ENCODE measurements at regions not wholly inside any gene's neighbourhood (a gene's known extent, or its start where the extent isn't known, plus 50 kb on each side); places are given as distances from the start of the nearest gene placed in this dataset.

GRCh38 chr1:38690790-38691449 lies 168.7 kb downstream of the RRAGC start:
- H3K27me3 ChIP-seq (ENCODE audit: insufficient read depth, poor library complexity, severe bottlenecking), result peaks cover 2% of the 10 kb centered on the region
- DNase-seq (ENCODE audit: low read depth in 1 of 2, low spot score in 1 of 2), result no peak
- H3K4me3 ChIP-seq (replicated peaks; ENCODE audit: insufficient read depth, low read length), result no peak overlapping the region
- no peak for TF ChIP-seq POLR2AphosphoS5 (IDR thresholded peaks at IDR 0.05; ENCODE audit: low read depth)
- TF ChIP-seq REST (IDR thresholded peaks at IDR 0.05; ENCODE audit: insufficient replicate concordance, low read depth), result no peak
- TF ChIP-seq CTCF (IDR thresholded peaks at IDR 0.05; ENCODE audit: insufficient read depth, low read length), result no peak
- TF ChIP-seq GABPA (IDR thresholded peaks at IDR 0.05; ENCODE audit: low read depth), result no peak
- TF ChIP-seq SPI1 (IDR thresholded peaks at IDR 0.05; ENCODE audit: borderline replicate concordance, low read depth), result no peak
- H3K27ac ChIP-seq (replicated peaks), result no peak overlapping the region

GRCh38 chr1:38686927-38687255 lies 172.7 kb downstream of the RRAGC start:
- no peaks in the 10 kb centered on the region for H3K27me3 ChIP-seq (ENCODE audit: insufficient read depth, poor library complexity, severe bottlenecking)

More at GRCh38 chr1:38686927-38687255, 172.7 kb downstream of the RRAGC start:
- TF ChIP-seq REST (IDR thresholded peaks at IDR 0.05; ENCODE audit: insufficient replicate concordance, low read depth) (no peak), GABPA (IDR thresholded peaks at IDR 0.05; ENCODE audit: low read depth) (no peak), POLR2AphosphoS5 (IDR thresholded peaks at IDR 0.05; ENCODE audit: low read depth) (no peak), SPI1 (IDR thresholded peaks at IDR 0.05; ENCODE audit: borderline replicate concordance, low read depth) (no peak), CTCF (IDR thresholded peaks at IDR 0.05; ENCODE audit: insufficient read depth, low read length) (no peak)
- DNase-seq (ENCODE audit: low read depth in 1 of 2, low spot score in 1 of 2), result no peak
- Histone ChIP-seq H3K27ac (replicated peaks) (no peak overlapping the region), H3K4me3 (replicated peaks; ENCODE audit: insufficient read depth, low read length) (no peak overlapping the region)

Measured in HL-60 (cell line).